ENCODE measurements at regions not wholly inside any gene's neighbourhood (a gene's known extent, or its start where the extent isn't known, plus 50 kb on each side); places are given as distances from the start of the nearest gene placed in this dataset.

- no peaks in the 10 kb centered on the region for H3K27me3 ChIP-seq (ENCODE audit: insufficient read depth)
- H3K4me2 ChIP-seq, result no peak overlapping the region
- no peaks in the 10 kb centered on the region for H3K9me2 ChIP-seq (ENCODE audit: insufficient read depth)
Measured at GRCh38 chr5:2142456-2142954, 259.8 kb upstream of the IRX4 start.

More at GRCh38 chr5:2142456-2142954, 259.8 kb upstream of the IRX4 start:
- no peak overlapping the region for H2AFZ ChIP-seq
- no peaks in the 10 kb centered on the region for H3K4me1 ChIP-seq (ENCODE audit: insufficient read depth)
- H3K36me3 ChIP-seq (ENCODE audit: insufficient read depth), result no peaks in the 10 kb centered on the region
- H3K9me3 Mint-ChIP-seq, result peaks cover 7% of the 10 kb centered on the region; the same call in 2 of the 3 replicates
- no peaks in the 10 kb centered on the region for H3K36me3 Mint-ChIP-seq (ENCODE audit: low read depth)
- H3K79me2 ChIP-seq (replicated peaks; ENCODE audit: insufficient read depth), result no peaks in the 10 kb centered on the region
- H3K27ac Mint-ChIP-seq, result no peak overlapping the region
- H3K27ac ChIP-seq (ENCODE audit: low read depth), result no peak overlapping the region
- ATAC-seq, result no peak
- no peaks in the 10 kb centered on the region for H4K20me1 ChIP-seq (replicated peaks; ENCODE audit: insufficient read depth)
- DNase-seq (ENCODE audit: low spot score), result no peak
- H3F3A ChIP-seq (replicated peaks; ENCODE audit: low read depth), result no peaks in the 10 kb centered on the region
- no peaks in the 10 kb centered on the region for H3K4me1 Mint-ChIP-seq
- TF ChIP-seq JUNB (IDR thresholded peaks at IDR 0.05; ENCODE audit: unreplicated experiment), result no peak
- TF ChIP-seq, protein P1, sequence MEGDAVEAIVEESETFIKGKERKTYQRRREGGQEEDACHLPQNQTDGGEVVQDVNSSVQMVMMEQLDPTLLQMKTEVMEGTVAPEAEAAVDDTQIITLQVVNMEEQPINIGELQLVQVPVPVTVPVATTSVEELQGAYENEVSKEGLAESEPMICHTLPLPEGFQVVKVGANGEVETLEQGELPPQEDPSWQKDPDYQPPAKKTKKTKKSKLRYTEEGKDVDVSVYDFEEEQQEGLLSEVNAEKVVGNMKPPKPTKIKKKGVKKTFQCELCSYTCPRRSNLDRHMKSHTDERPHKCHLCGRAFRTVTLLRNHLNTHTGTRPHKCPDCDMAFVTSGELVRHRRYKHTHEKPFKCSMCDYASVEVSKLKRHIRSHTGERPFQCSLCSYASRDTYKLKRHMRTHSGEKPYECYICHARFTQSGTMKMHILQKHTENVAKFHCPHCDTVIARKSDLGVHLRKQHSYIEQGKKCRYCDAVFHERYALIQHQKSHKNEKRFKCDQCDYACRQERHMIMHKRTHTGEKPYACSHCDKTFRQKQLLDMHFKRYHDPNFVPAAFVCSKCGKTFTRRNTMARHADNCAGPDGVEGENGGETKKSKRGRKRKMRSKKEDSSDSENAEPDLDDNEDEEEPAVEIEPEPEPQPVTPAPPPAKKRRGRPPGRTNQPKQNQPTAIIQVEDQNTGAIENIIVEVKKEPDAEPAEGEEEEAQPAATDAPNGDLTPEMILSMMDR (conservative IDR thresholded peaks at IDR 0.05; ENCODE audit: low read depth in 2 of 2), result no peak
- TF ChIP-seq EZH2 (IDR thresholded peaks at IDR 0.05; ENCODE audit: low read depth, unreplicated experiment), result no peak
- no peak for TF ChIP-seq ZNF462 (CRISPR knock-in tag; IDR thresholded peaks at IDR 0.05)
- no peak for TF ChIP-seq EZH2phosphoT487 (IDR thresholded peaks at IDR 0.05; ENCODE audit: unreplicated experiment)
- no peak for TF ChIP-seq REST (IDR thresholded peaks at IDR 0.05; ENCODE audit: unreplicated experiment)
- no peak for TF ChIP-seq ZNF114 (CRISPR knock-in tag; IDR thresholded peaks at IDR 0.05)
- TF ChIP-seq NANOG (IDR thresholded peaks at IDR 0.05; ENCODE audit: borderline replicate concordance), result no peak
- no peak for TF ChIP-seq CREB1 (CRISPR knock-in tag; IDR thresholded peaks at IDR 0.05; ENCODE audit: low read depth)
- no peak for TF ChIP-seq STAT1 (IDR thresholded peaks at IDR 0.05; ENCODE audit: unreplicated experiment)
- TF ChIP-seq ZNF331 (CRISPR knock-in tag; IDR thresholded peaks at IDR 0.05; ENCODE audit: low read depth), result no peak
- TF ChIP-seq, protein P2, sequence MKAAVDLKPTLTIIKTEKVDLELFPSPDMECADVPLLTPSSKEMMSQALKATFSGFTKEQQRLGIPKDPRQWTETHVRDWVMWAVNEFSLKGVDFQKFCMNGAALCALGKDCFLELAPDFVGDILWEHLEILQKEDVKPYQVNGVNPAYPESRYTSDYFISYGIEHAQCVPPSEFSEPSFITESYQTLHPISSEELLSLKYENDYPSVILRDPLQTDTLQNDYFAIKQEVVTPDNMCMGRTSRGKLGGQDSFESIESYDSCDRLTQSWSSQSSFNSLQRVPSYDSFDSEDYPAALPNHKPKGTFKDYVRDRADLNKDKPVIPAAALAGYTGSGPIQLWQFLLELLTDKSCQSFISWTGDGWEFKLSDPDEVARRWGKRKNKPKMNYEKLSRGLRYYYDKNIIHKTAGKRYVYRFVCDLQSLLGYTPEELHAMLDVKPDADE (IDR thresholded peaks at IDR 0.05), result no peak
- TF ChIP-seq POLR2AphosphoS5 (IDR thresholded peaks at IDR 0.05; ENCODE audit: low read depth), result no peak
- peaks cover 7% of the 10 kb centered on the region for H3K27me3 Mint-ChIP-seq (ENCODE audit: insufficient read depth, low read depth, poor library complexity)
- H3K4me3 ChIP-seq, result no peak overlapping the region
- no peak overlapping the region for H3K4me3 Mint-ChIP-seq

All from GM23338 (cell line).